Mammary epithelial cell (primary cell): ENCODE measurements at regions not wholly inside any gene's neighbourhood (a gene's known extent, or its start where the extent isn't known, plus 50 kb on each side); places are given as distances from the start of the nearest gene placed in this dataset.

Experiments used
- EZH2 ChIP-seq: IDR thresholded peaks from 2 replicates; pipeline ENCODE4 v1.6.1; 2012; ENCODE audit warnings: low read length, inconsistent platforms, borderline replicate concordance
- TF ChIP-seq, protein P1 (sequence below), 2 donors: IDR thresholded peaks in 1 of 2; conservative IDR thresholded peaks in 1 of 2; 2 replicates each; pipeline ENCODE4 v1.5.1; 2011 to 2012; ENCODE audit warnings: inconsistent platforms in 2 of 2, low read length in 2 of 2, mild to moderate bottlenecking in 2 of 2, control low read depth in 1 of 2, low read depth in 1 of 2; ENCODE audit not compliant: insufficient read depth in 1 of 2; ENCODE audit errors: extremely low read depth in 1 of 2

DNA sequence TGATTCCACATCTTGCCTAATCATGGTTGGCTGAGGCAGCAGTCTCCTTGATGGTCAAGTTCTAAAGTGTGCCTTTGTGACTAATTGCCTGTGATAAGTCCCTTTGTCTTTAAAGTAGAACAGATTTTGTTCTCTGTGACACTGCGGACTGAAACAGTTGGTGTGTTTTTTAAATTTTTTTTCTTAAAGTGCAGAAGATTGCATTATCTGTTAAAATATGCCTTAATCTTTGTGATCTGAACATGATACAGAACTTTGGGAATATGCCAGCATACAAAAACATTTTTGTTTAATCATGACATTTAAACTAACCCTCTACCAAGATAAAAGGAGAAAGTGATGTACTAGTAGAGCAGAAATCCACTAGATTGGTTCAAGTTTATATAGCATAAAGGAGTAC is 1260.6 kb upstream of the ADGRL2 start:
- TF ChIP-seq, protein P1, sequence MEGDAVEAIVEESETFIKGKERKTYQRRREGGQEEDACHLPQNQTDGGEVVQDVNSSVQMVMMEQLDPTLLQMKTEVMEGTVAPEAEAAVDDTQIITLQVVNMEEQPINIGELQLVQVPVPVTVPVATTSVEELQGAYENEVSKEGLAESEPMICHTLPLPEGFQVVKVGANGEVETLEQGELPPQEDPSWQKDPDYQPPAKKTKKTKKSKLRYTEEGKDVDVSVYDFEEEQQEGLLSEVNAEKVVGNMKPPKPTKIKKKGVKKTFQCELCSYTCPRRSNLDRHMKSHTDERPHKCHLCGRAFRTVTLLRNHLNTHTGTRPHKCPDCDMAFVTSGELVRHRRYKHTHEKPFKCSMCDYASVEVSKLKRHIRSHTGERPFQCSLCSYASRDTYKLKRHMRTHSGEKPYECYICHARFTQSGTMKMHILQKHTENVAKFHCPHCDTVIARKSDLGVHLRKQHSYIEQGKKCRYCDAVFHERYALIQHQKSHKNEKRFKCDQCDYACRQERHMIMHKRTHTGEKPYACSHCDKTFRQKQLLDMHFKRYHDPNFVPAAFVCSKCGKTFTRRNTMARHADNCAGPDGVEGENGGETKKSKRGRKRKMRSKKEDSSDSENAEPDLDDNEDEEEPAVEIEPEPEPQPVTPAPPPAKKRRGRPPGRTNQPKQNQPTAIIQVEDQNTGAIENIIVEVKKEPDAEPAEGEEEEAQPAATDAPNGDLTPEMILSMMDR (conservative IDR thresholded peaks at IDR 0.05 in 1 of 2, IDR thresholded peaks at IDR 0.05 in 1 of 2; ENCODE audit: extremely low read depth in 1 of 2, insufficient read depth in 1 of 2, low read depth in 1 of 2, low read length in 2 of 2) = no peak
- no peak for TF ChIP-seq EZH2
